Choroid plexus epithelial cell (primary cell): ENCODE measurements at regions not wholly inside any gene's neighbourhood (a gene's known extent, or its start where the extent isn't known, plus 50 kb on each side); places are given as distances from the start of the nearest gene placed in this dataset.

ENCODE experiments used
- DNase-seq: peaks from one replicate; pipeline ENCODE4 v3.0.0-alpha.2; 2010; ENCODE audit warnings: low read depth
- H3K4me3 ChIP-seq: 2 replicates; pipeline ENCODE4 v1.5.1; 2011; ENCODE audit warnings: low read depth, mild to moderate bottlenecking, control low read depth, low read length, moderate library complexity
- CTCF ChIP-seq: conservative IDR thresholded peaks from 2 replicates; pipeline ENCODE4 v1.5.1; 2011; ENCODE audit warnings: low read depth, mild to moderate bottlenecking, control low read depth, inconsistent platforms, low read length, moderate library complexity

DNA sequence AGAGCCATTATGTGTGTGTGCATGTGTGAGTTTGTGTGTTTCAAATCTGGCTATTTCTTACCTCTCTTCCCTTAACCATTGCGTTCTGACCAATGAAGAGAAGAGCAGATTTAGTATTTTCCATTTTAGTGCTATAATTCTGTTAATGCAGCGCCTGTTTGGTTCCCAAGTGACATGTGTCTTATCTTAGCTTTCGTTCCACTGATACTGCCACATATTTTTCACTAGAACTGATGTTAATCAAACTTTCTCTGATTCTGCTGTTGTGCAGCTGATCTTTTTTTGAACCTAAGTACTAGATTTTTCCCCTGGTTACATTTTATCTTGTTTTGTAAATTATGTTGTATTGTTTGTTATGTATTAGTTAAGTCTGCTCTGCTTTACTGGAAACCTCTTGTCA is 152.9 kb upstream of the MID1 start:
- no peak overlapping the region for H3K4me3 ChIP-seq
- TF ChIP-seq CTCF = no peak
- DNase-seq = no peak

DNA sequence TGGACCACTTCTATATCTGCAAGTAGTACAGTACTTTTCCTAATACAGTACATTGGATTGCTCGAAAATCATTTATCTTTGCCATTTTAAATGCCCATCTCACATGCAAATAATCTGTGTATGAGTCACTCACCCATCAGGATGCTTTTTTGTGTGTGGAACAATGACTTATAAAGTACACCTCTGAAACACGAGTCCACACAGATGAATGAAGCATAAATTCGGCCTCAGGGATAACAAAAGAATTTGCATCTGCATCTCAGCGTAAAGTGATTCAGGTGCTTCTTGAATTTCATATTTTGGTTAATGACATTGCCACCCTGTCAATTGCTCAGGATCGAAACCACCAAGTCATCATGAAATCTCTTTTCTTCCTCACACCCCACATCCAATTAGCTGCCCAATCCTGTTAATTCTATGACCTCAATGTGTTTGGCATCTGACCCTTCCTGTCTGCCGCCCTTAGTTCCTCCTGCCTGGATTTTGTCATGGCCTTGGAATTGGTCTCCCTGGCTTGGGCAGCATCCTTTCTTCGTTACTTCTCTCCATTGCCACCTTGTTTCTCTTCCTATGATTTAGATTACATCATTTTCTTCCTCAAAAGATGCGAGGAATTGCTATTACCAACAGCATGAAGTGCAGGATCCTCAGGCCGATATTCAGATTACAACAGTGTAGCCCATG is 161.6 kb upstream of the MID1 start:
- H3K4me3 ChIP-seq = no peak overlapping the region
- no peak for DNase-seq
- TF ChIP-seq CTCF = no peak

GRCh38 chrX:10783451-10783995 is 163.1 kb upstream of the MID1 start:
- TF ChIP-seq CTCF = no peak
- H3K4me3 ChIP-seq = no peak overlapping the region
- no peak for DNase-seq

- H3K4me3 ChIP-seq = no peak overlapping the region
- TF ChIP-seq CTCF = no peak
- no peak for DNase-seq
Observed at GRCh38 chrX:10787264-10787663, 166.9 kb upstream of the MID1 start.

- DNase-seq = no peak
- no peak for TF ChIP-seq CTCF
- H3K4me3 ChIP-seq = no peak overlapping the region
Observed at GRCh38 chrX:10794203-10794630, 173.8 kb upstream of the MID1 start.

DNA sequence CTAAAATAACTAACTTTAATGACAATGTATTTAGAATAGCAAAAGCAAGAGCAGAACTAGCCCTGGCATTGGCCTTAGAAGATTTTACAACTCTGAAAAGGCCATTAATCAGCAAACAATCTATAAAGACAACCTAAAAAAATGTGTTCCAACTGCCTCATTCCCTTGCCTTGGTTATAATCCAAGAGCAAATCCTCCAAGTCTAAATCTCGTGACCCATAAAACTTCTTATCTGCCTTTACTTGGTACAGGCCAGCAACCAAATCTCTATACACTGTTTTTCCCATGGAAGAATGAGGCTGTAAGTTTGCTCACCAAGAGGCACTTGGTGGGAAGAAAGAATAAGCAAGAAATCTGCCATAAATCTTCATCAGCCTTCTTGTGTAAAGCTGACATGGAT is 175.3 kb upstream of the MID1 start:
- no peak for DNase-seq
- no peak overlapping the region for H3K4me3 ChIP-seq
- TF ChIP-seq CTCF = no peak

GRCh38 chrX:10797466-10797865 is 177.1 kb upstream of the MID1 start:
- TF ChIP-seq CTCF = no peak
- H3K4me3 ChIP-seq = no peak overlapping the region
- peak; percentile 42 for DNase-seq
